ENCODE measurements at regions not wholly inside any gene's neighbourhood (a gene's known extent, or its start where the extent isn't known, plus 50 kb on each side); places are given as distances from the start of the nearest gene placed in this dataset.

- Histone ChIP-seq H4K20me1 (ENCODE audit: control insufficient read depth, insufficient read depth, low read length, poor library complexity, severe bottlenecking) (no peaks in the 10 kb centered on the region), H3K4me2 (replicated peaks; ENCODE audit: low read depth, low read length, poor library complexity, severe bottlenecking) (no peak overlapping the region), H3K79me2 (ENCODE audit: control insufficient read depth, insufficient read depth, low read length) (no peaks in the 10 kb centered on the region), H2AFZ (ENCODE audit: insufficient read depth, low read depth, low read length, poor library complexity, severe bottlenecking) (no peak overlapping the region), H3K27me3 (replicated peaks in 1 of 4; ENCODE audit: control extremely low read depth in 1 of 4, control insufficient read depth in 3 of 4, insufficient read depth in 4 of 4, low read length in 3 of 4) (no peaks in the 10 kb centered on the region), H3K9ac (ENCODE audit: low read length) (no peak overlapping the region), H3K4me3 (ENCODE audit: control extremely low read depth in 1 of 5, extremely low read depth in 1 of 5, insufficient read depth in 1 of 5, low read depth in 2 of 5, low read length in 4 of 5) (no peak overlapping the region), H3K9me3 (ENCODE audit: control extremely low read depth in 1 of 3, control insufficient read depth in 2 of 3, insufficient read depth in 1 of 3, low read length in 2 of 3) (no peaks in the 10 kb centered on the region), H3K4me1 (ENCODE audit: control insufficient read depth in 2 of 2, insufficient read depth in 2 of 2, low read length in 2 of 2) (no peaks in the 10 kb centered on the region), H3K27ac (ENCODE audit: low read length in 2 of 2) (no peak overlapping the region), H3K36me3 (replicated peaks in 1 of 2; ENCODE audit: control extremely low read depth in 1 of 2, control insufficient read depth in 1 of 2, extremely low read depth in 1 of 2, insufficient read depth in 2 of 2, low read length in 1 of 2) (no peaks in the 10 kb centered on the region)
- ATAC-seq (ENCODE audit: low read depth): no peak
- Mint-ChIP-seq H3K27ac (no peak overlapping the region), H3K4me1 (no peaks in the 10 kb centered on the region), H3K9me3 (ENCODE audit: insufficient read depth) (no peaks in the 10 kb centered on the region), H3K4me3 (no peak overlapping the region), H3K27me3 (no peaks in the 10 kb centered on the region)
- DNase-seq: no peak
- CTCF ChIA-PET: no interaction called here
- intact Hi-C loops (cut with micrococcal nuclease): no loop called here
- TF ChIP-seq EZH2 (IDR thresholded peaks at IDR 0.05; ENCODE audit: borderline replicate concordance, insufficient read depth, low read depth, low read length, poor library complexity, severe bottlenecking): no peak
- TF ChIP-seq, protein P1, sequence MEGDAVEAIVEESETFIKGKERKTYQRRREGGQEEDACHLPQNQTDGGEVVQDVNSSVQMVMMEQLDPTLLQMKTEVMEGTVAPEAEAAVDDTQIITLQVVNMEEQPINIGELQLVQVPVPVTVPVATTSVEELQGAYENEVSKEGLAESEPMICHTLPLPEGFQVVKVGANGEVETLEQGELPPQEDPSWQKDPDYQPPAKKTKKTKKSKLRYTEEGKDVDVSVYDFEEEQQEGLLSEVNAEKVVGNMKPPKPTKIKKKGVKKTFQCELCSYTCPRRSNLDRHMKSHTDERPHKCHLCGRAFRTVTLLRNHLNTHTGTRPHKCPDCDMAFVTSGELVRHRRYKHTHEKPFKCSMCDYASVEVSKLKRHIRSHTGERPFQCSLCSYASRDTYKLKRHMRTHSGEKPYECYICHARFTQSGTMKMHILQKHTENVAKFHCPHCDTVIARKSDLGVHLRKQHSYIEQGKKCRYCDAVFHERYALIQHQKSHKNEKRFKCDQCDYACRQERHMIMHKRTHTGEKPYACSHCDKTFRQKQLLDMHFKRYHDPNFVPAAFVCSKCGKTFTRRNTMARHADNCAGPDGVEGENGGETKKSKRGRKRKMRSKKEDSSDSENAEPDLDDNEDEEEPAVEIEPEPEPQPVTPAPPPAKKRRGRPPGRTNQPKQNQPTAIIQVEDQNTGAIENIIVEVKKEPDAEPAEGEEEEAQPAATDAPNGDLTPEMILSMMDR (IDR thresholded peaks at IDR 0.05): no peak
- POLR2A ChIA-PET: no interaction called here
- no CpG with 5 or more reads among the region's 3 CpGs for WGBS (ENCODE audit: insufficient coverage)
Observed at GRCh38 chr2:156907806-156908205, 349.7 kb upstream of the GALNT5 start.

DNA sequence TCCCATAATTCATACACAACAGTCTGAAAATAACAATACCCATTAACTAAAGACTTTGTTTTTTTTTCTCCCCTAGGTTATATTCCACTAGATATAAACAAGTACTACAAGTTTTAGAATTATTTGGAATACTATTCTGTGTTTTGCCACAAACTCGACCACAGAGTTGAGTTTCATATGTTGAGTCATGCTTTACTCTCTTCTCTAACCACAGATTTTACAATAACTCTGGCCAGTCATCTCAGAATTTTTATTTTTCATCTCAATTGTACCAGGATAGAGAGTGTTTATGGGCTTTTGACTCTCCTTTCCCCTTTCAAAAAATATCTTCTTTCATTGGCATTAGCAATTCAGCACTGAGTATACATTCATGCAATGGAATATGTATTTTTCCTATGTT is 348.7 kb upstream of the GALNT5 start:
- H3K9me3 Mint-ChIP-seq (ENCODE audit: insufficient read depth): no peaks in the 10 kb centered on the region
- Histone ChIP-seq H3K36me3 (replicated peaks in 1 of 2; ENCODE audit: control extremely low read depth in 1 of 2, control insufficient read depth in 1 of 2, extremely low read depth in 1 of 2, insufficient read depth in 2 of 2, low read length in 1 of 2) (no peaks in the 10 kb centered on the region), H2AFZ (ENCODE audit: insufficient read depth, low read depth, low read length, poor library complexity, severe bottlenecking) (no peak overlapping the region), H3K79me2 (ENCODE audit: control insufficient read depth, insufficient read depth, low read length) (no peaks in the 10 kb centered on the region), H3K4me3 (ENCODE audit: control extremely low read depth in 1 of 5, extremely low read depth in 1 of 5, insufficient read depth in 1 of 5, low read depth in 2 of 5, low read length in 4 of 5) (no peak overlapping the region), H3K27me3 (replicated peaks in 1 of 4; ENCODE audit: control extremely low read depth in 1 of 4, control insufficient read depth in 3 of 4, insufficient read depth in 4 of 4, low read length in 3 of 4) (no peaks in the 10 kb centered on the region), H4K20me1 (ENCODE audit: control insufficient read depth, insufficient read depth, low read length, poor library complexity, severe bottlenecking) (no peaks in the 10 kb centered on the region), H3K9me3 (ENCODE audit: control extremely low read depth in 1 of 3, control insufficient read depth in 2 of 3, insufficient read depth in 1 of 3, low read length in 2 of 3) (no peaks in the 10 kb centered on the region), H3K27ac (ENCODE audit: low read length in 2 of 2) (no peak overlapping the region), H3K9ac (ENCODE audit: low read length) (no peak overlapping the region), H3K4me2 (replicated peaks; ENCODE audit: low read depth, low read length, poor library complexity, severe bottlenecking) (no peak overlapping the region), H3K4me1 (ENCODE audit: control insufficient read depth in 2 of 2, insufficient read depth in 2 of 2, low read length in 2 of 2) (no peaks in the 10 kb centered on the region)
- DNase-seq: no peak
- ATAC-seq (ENCODE audit: low read depth): no peak
- POLR2A ChIA-PET: no interaction called here
- H3K27ac Mint-ChIP-seq: no peak overlapping the region
- H3K4me1 Mint-ChIP-seq: no peaks in the 10 kb centered on the region
- TF ChIP-seq, protein P1 (IDR thresholded peaks at IDR 0.05): no peak
- TF ChIP-seq EZH2 (IDR thresholded peaks at IDR 0.05; ENCODE audit: borderline replicate concordance, insufficient read depth, low read depth, low read length, poor library complexity, severe bottlenecking): no peak
- no peak overlapping the region for H3K4me3 Mint-ChIP-seq
- CTCF ChIA-PET: no interaction called here
- no CpG with 5 or more reads among the region's 1 CpG for WGBS (ENCODE audit: insufficient coverage)
- no peaks in the 10 kb centered on the region for H3K27me3 Mint-ChIP-seq
- intact Hi-C loops (cut with micrococcal nuclease): no loop called here

All from B cell (primary cell).